Esophagus (tissue), 2 donors: ENCODE measurements at regions not wholly inside any gene's neighbourhood (a gene's known extent, or its start where the extent isn't known, plus 50 kb on each side); places are given as distances from the start of the nearest gene placed in this dataset.

Experiments used
- H3K27ac ChIP-seq, 2 donors: one replicate each; pipeline ENCODE4 v1.5.1; 2013; ENCODE audit warnings: low read depth in 2 of 2, mild to moderate bottlenecking in 2 of 2, inconsistent platforms in 1 of 2, low read length in 1 of 2, moderate library complexity in 1 of 2
- H3K27me3 ChIP-seq, 2 donors: one replicate each; pipeline ENCODE4 v1.6.1; 2013; ENCODE audit warnings: low read length in 2 of 2, control low read depth in 1 of 2, mild to moderate bottlenecking in 1 of 2; ENCODE audit not compliant: insufficient read depth in 2 of 2, control insufficient read depth in 1 of 2
- H3K36me3 ChIP-seq, 2 donors: one replicate each; pipeline ENCODE4 v1.6.1; 2013; ENCODE audit warnings: low read length in 1 of 2; ENCODE audit not compliant: control insufficient read depth in 2 of 2, insufficient read depth in 2 of 2
- H3K4me1 ChIP-seq, 2 donors: one replicate each; pipeline ENCODE4 v1.6.1; 2013; ENCODE audit warnings: low read length in 1 of 2; ENCODE audit not compliant: control insufficient read depth in 2 of 2, insufficient read depth in 2 of 2
- H3K4me3 ChIP-seq, 2 donors: one replicate each; pipeline ENCODE4 v1.5.1; 2013; ENCODE audit warnings: low read length in 2 of 2, mild to moderate bottlenecking in 2 of 2, low read depth in 1 of 2, moderate library complexity in 1 of 2
- H3K9me3 ChIP-seq, 2 donors: one replicate each; pipeline ENCODE4 v1.6.1; 2013; ENCODE audit warnings: mild to moderate bottlenecking in 2 of 2, low read depth in 1 of 2, low read length in 1 of 2, moderate library complexity in 1 of 2; ENCODE audit not compliant: control insufficient read depth in 2 of 2, insufficient read depth in 1 of 2
- WGBS, 2 donors: extraction: QIAGEN DNeasy Blood & Tissue Kit; methylation state at CpG; one replicate each; pipeline ENCODE4 v1.1.7; 2013; 5-methylcytosine and 5-hydroxymethylcytosine counted together
- donor health status: healthy with polysubstance abuse.
- donor health status: Bipolar disorder and iron deficiency.

- Histone ChIP-seq H3K4me3 (no peak overlapping the region), H3K9me3 (no peaks in the 10 kb centered on the region), H3K36me3 (no peaks in the 10 kb centered on the region), H3K27me3 (no peaks in the 10 kb centered on the region), H3K4me1 (no peaks in the 10 kb centered on the region), H3K27ac (no peak overlapping the region)
- 78 to 79% methylated on average over 2 of the region's 2 CpGs for WGBS, 2 donors
These were observed 1503.0 kb upstream of the CDH8 start for GRCh38 chr16:63539276-63539675.

DNA sequence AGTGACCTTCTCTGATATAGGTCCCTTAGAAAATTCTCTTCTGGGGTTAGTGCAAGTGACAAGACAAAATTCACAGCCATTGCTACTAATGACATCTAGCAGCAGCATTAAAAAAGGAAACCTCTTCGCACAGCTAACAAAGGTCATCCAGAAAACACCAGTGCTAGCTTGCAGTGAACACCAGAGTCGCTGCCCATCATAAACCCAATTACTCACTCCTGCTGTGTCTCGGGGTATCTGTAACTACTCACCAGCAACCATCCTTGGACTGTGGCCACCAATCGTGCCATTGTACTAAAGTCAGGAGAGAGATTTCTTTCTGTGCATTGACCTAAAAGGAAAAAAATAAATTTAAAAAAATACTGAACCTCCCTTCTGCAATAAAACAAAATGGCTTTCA lies 1494.7 kb upstream of the CDH8 start:
- Histone ChIP-seq H3K9me3 (no peaks in the 10 kb centered on the region), H3K27ac (no peak overlapping the region)
- 64 to 80% methylated on average over 4 of the region's 4 CpGs for WGBS, 2 donors

DNA sequence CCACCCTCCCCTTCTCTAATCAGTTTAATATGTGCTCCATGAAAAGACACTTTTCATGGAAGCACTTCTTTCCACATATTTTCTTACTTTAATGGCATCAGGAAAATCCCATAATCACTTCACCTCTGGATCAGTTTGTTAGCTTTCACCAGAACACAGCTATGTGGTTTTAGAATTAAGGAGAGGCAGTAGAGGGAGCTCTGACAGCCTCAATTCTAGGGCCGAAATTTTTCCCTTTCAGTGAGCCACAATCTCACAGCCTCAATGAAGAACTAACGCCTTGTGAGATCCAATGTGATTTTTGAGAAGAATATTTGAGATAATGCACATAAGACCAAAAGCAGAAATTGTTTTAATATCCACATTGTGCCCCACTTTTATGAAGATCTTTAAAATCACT lies 1494.0 kb upstream of the CDH8 start:
- Histone ChIP-seq H3K9me3 (no peaks in the 10 kb centered on the region), H3K4me3 (no peak overlapping the region), H3K27me3 (no peaks in the 10 kb centered on the region), H3K27ac (no peak overlapping the region), H3K36me3 (no peaks in the 10 kb centered on the region), H3K4me1 (no peaks in the 10 kb centered on the region)
- WGBS, 2 donors, result 53 to 61% methylated on average over 2 of the region's 2 CpGs

More for the DNA sequence above, 1494.7 kb upstream of the CDH8 start:
- Histone ChIP-seq H3K4me3 (no peak overlapping the region), H3K36me3 (no peaks in the 10 kb centered on the region), H3K4me1 (no peaks in the 10 kb centered on the region), H3K27me3 (no peaks in the 10 kb centered on the region)

DNA sequence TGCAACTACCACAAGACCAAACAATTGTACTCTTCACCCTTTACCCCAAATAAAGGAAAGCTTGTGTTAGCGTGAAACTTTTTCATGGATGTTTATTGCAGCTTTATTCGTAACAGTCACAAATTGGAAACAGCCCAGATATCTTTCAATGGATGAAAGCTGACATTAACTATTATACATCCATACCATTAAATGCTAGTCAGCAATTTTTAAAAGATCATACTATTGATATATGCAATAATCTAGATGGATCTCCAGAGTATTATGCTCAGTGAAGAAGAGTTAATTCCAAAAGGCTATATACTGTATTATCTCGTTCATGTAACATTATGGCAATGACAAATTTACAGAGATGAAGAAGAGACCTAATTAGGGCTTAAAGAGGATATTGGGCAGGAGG lies 1491.2 kb upstream of the CDH8 start:
- WGBS, 2 donors, result 84 to 89% methylated on average over 3 of the region's 3 CpGs

DNA sequence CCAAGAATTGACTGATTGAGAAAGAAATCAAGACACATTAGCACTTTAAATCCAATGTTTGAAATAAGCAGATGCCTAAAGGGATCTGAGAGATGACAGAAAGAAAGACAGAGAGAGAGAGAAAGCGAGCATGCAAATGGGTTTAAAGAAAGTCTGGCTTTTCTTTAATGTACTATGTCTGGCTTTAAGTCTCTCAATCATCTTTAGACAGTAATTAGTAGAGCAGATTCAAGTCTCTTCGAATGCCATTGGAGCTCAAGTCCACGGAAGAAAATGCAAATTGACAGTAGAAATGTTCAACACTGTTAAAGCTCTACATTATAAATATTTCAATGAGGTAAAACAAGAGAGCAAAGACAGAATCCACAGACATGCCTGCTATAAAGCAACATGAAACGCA lies 1480.2 kb upstream of the CDH8 start:
- no peak overlapping the region for H3K27ac ChIP-seq
- H3K9me3 ChIP-seq, result no peaks in the 10 kb centered on the region
- H3K4me1 ChIP-seq, result no peaks in the 10 kb centered on the region
- no peaks in the 10 kb centered on the region for H3K36me3 ChIP-seq
- H3K4me3 ChIP-seq, result no peak overlapping the region
- H3K27me3 ChIP-seq, result no peaks in the 10 kb centered on the region
- 70 to 75% methylated on average over 4 of the region's 4 CpGs for WGBS, 2 donors

More for the DNA sequence above, 1491.2 kb upstream of the CDH8 start:
- no peaks in the 10 kb centered on the region for H3K27me3 ChIP-seq
- no peaks in the 10 kb centered on the region for H3K36me3 ChIP-seq
- H3K4me1 ChIP-seq, result no peaks in the 10 kb centered on the region
- no peak overlapping the region for H3K4me3 ChIP-seq
- no peaks in the 10 kb centered on the region for H3K9me3 ChIP-seq
- no peak overlapping the region for H3K27ac ChIP-seq

GRCh38 chr16:63512910-63513309 lies 1476.7 kb upstream of the CDH8 start:
- WGBS, 2 donors, result 70 to 74% methylated on average over 1 of the region's 1 CpG
- Histone ChIP-seq H3K36me3 (no peaks in the 10 kb centered on the region), H3K27me3 (no peaks in the 10 kb centered on the region), H3K4me1 (no peaks in the 10 kb centered on the region), H3K9me3 (no peaks in the 10 kb centered on the region), H3K4me3 (no peak overlapping the region), H3K27ac (no peak overlapping the region)

DNA sequence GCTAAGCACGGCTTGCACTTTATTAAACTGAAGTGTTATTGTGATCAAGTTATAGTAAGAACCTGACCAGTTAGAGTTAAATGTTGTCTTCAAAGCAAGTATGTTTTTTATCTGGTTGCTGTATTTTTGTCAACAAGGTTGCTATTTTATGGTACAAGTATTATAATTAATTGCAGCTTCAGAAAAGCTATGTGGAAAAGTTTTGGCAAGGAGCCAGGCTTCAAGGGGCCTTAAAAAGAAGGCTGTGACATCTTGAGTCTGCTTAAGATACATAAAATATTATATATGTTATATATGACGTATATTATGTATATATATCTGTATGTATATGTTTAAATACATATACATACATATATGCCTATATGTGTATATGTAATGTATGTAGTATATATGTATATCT lies 1461.2 kb upstream of the CDH8 start:
- Histone ChIP-seq H3K36me3 (no peaks in the 10 kb centered on the region), H3K4me3 (no peak overlapping the region), H3K27ac (no peak overlapping the region), H3K9me3 (no peaks in the 10 kb centered on the region), H3K27me3 (no peaks in the 10 kb centered on the region), H3K4me1 (no peaks in the 10 kb centered on the region)
- 68 to 82% methylated on average over 2 of the region's 2 CpGs for WGBS, 2 donors

- Histone ChIP-seq H3K4me1 (no peaks in the 10 kb centered on the region), H3K27me3 (no peaks in the 10 kb centered on the region), H3K9me3 (no peaks in the 10 kb centered on the region), H3K4me3 (no peak overlapping the region), H3K36me3 (no peaks in the 10 kb centered on the region), H3K27ac (no peak overlapping the region)
- 43 to 45% methylated on average over 1 of the region's 1 CpG for WGBS, 2 donors
These were observed 1460.0 kb upstream of the CDH8 start for GRCh38 chr16:63496282-63496681.

GRCh38 chr16:63488955-63489354 lies 1452.7 kb upstream of the CDH8 start:
- Histone ChIP-seq H3K4me3 (no peak overlapping the region), H3K36me3 (no peaks in the 10 kb centered on the region), H3K27ac (no peak overlapping the region), H3K4me1 (no peaks in the 10 kb centered on the region), H3K9me3 (no peaks in the 10 kb centered on the region), H3K27me3 (no peaks in the 10 kb centered on the region)

DNA sequence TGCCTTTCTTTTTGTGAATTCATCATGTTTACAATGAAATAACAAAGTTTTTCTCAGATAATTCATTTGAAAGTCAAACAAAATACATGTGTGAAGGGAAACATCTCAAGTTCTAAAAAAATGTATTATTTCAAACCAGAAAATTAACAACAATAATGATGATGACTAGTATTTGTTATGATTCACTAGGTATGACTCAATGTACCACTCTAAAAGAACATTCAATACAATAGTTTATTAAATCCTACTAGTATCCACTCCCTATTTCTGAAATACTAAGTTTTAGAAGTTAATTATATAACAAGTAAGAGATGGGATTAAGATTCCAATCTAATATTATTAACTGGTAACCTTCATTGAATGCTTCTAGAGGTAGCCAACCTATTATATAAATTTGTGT lies 1444.8 kb upstream of the CDH8 start:
- Histone ChIP-seq H3K4me1 (no peaks in the 10 kb centered on the region), H3K27ac (no peak overlapping the region), H3K27me3 (no peaks in the 10 kb centered on the region), H3K9me3 (no peaks in the 10 kb centered on the region), H3K36me3 (no peaks in the 10 kb centered on the region), H3K4me3 (no peak overlapping the region)
